Fibroblast of pulmonary artery (primary cell): ENCODE measurements at regions not wholly inside any gene's neighbourhood (a gene's known extent, or its start where the extent isn't known, plus 50 kb on each side); places are given as distances from the start of the nearest gene placed in this dataset.
A peak's percentile ranks its signal among the peaks of the same experiment; 100 is the strongest.

Experiments used
- DNase-seq: peaks from one replicate; pipeline ENCODE4 v3.0.0-alpha.2; 2010; ENCODE audit warnings: low read depth
- H3K4me3 ChIP-seq: replicated peaks from 2 replicates; pipeline ENCODE4 v1.5.1; 2011; ENCODE audit warnings: low read depth, mild to moderate bottlenecking, control low read depth, low read length, moderate library complexity
- CTCF ChIP-seq: IDR thresholded peaks from 2 replicates; pipeline ENCODE4 v1.5.1; 2011; ENCODE audit warnings: mild to moderate bottlenecking, control low read depth, low read length, inconsistent platforms; ENCODE audit errors: missing control alignments

- TF ChIP-seq CTCF: no peak
- H3K4me3 ChIP-seq: no peak overlapping the region
- DNase-seq: peak; percentile 40
Observed at GRCh38 chr19:28330831-28331230, 882.1 kb downstream of the UQCRFS1 start.

- TF ChIP-seq CTCF: no peak
- no peak for DNase-seq
- no peak overlapping the region for H3K4me3 ChIP-seq
Observed at GRCh38 chr19:28329429-28329828, 883.5 kb downstream of the UQCRFS1 start.

- no peak overlapping the region for H3K4me3 ChIP-seq
- DNase-seq: no peak
- TF ChIP-seq CTCF: no peak
Observed at GRCh38 chr19:28327905-28328304, 885.0 kb downstream of the UQCRFS1 start.

- DNase-seq: no peak
- TF ChIP-seq CTCF: no peak
- H3K4me3 ChIP-seq: no peak overlapping the region
Observed at GRCh38 chr19:28326746-28327145, 886.2 kb downstream of the UQCRFS1 start.

GRCh38 chr19:28324275-28325060, 888.5 kb downstream of the UQCRFS1 start:
- no peak overlapping the region for H3K4me3 ChIP-seq
- DNase-seq: no peak
- peak; percentile 17 for TF ChIP-seq CTCF

- DNase-seq: no peak
- TF ChIP-seq CTCF: no peak
- H3K4me3 ChIP-seq: no peak overlapping the region
Observed at GRCh38 chr19:28322945-28323344, 890.0 kb downstream of the UQCRFS1 start.

- no peak overlapping the region for H3K4me3 ChIP-seq
- no peak for DNase-seq
- TF ChIP-seq CTCF: no peak
Observed at GRCh38 chr19:28322491-28322890, 890.5 kb downstream of the UQCRFS1 start.
